ENCODE measurements at regions not wholly inside any gene's neighbourhood (a gene's known extent, or its start where the extent isn't known, plus 50 kb on each side); places are given as distances from the start of the nearest gene placed in this dataset.

DNA sequence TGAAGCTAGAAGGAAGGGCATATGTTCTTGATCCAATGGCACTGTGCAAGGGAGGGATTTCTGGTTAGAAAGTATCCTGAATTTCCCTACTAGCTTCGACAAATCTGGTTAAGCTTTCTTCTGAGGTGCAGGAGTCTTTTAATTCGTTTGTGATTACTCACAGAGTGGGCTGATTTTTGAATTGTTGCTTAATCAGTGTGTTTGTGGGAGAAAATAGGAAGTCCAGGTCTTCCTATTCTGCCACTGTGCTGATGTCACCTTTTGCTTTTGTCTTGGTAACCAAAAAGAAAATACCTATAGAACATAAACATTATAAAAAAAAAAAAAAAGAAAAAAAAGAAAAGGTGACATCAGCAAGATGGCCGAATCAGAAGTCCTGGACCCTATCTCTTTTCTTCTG lies 1008.6 kb downstream of the TSN start:
- TF ChIP-seq, protein P1, sequence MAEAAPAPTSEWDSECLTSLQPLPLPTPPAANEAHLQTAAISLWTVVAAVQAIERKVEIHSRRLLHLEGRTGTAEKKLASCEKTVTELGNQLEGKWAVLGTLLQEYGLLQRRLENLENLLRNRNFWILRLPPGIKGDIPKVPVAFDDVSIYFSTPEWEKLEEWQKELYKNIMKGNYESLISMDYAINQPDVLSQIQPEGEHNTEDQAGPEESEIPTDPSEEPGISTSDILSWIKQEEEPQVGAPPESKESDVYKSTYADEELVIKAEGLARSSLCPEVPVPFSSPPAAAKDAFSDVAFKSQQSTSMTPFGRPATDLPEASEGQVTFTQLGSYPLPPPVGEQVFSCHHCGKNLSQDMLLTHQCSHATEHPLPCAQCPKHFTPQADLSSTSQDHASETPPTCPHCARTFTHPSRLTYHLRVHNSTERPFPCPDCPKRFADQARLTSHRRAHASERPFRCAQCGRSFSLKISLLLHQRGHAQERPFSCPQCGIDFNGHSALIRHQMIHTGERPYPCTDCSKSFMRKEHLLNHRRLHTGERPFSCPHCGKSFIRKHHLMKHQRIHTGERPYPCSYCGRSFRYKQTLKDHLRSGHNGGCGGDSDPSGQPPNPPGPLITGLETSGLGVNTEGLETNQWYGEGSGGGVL (tag by site-specific recombination; IDR thresholded peaks at IDR 0.05), result no peak
- no peak for TF ChIP-seq ZNF274 (IDR thresholded peaks at IDR 0.05; ENCODE audit: low read length)
- no peak for TF ChIP-seq ZNF274 (tag by site-specific recombination; IDR thresholded peaks at IDR 0.05; ENCODE audit: borderline replicate concordance)
- no peak for TF ChIP-seq ZBTB20 (tag by site-specific recombination; IDR thresholded peaks at IDR 0.05)
- no peak for TF ChIP-seq ZNF561 (tag by site-specific recombination; IDR thresholded peaks at IDR 0.05; ENCODE audit: borderline replicate concordance)
- TF ChIP-seq ZNF560 (tag by site-specific recombination; IDR thresholded peaks at IDR 0.05; ENCODE audit: borderline replicate concordance), result no peak
- TF ChIP-seq, protein P2, sequence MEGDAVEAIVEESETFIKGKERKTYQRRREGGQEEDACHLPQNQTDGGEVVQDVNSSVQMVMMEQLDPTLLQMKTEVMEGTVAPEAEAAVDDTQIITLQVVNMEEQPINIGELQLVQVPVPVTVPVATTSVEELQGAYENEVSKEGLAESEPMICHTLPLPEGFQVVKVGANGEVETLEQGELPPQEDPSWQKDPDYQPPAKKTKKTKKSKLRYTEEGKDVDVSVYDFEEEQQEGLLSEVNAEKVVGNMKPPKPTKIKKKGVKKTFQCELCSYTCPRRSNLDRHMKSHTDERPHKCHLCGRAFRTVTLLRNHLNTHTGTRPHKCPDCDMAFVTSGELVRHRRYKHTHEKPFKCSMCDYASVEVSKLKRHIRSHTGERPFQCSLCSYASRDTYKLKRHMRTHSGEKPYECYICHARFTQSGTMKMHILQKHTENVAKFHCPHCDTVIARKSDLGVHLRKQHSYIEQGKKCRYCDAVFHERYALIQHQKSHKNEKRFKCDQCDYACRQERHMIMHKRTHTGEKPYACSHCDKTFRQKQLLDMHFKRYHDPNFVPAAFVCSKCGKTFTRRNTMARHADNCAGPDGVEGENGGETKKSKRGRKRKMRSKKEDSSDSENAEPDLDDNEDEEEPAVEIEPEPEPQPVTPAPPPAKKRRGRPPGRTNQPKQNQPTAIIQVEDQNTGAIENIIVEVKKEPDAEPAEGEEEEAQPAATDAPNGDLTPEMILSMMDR (tag by site-specific recombination; IDR thresholded peaks at IDR 0.05), result no peak
- TF ChIP-seq, protein P3, sequence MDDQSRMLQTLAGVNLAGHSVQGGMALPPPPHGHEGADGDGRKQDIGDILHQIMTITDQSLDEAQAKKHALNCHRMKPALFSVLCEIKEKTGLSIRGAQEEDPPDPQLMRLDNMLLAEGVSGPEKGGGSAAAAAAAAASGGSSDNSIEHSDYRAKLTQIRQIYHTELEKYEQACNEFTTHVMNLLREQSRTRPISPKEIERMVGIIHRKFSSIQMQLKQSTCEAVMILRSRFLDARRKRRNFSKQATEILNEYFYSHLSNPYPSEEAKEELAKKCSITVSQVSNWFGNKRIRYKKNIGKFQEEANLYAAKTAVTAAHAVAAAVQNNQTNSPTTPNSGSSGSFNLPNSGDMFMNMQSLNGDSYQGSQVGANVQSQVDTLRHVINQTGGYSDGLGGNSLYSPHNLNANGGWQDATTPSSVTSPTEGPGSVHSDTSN (CRISPR knock-in tag; IDR thresholded peaks at IDR 0.05), result no peak
- TF ChIP-seq, protein P4, sequence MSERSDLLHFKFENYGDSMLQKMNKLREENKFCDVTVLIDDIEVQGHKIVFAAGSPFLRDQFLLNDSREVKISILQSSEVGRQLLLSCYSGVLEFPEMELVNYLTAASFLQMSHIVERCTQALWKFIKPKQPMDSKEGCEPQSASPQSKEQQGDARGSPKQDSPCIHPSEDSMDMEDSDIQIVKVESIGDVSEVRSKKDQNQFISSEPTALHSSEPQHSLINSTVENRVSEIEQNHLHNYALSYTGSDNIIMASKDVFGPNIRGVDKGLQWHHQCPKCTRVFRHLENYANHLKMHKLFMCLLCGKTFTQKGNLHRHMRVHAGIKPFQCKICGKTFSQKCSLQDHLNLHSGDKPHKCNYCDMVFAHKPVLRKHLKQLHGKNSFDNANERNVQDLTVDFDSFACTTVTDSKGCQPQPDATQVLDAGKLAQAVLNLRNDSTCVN (tag by site-specific recombination; optimal IDR thresholded peaks at IDR 0.05), result no peak
- no peak for TF ChIP-seq ZNF776 (tag by site-specific recombination; IDR thresholded peaks at IDR 0.05; ENCODE audit: borderline replicate concordance)
- no peak for TF ChIP-seq ZNF292 (tag by site-specific recombination; IDR thresholded peaks at IDR 0.05; ENCODE audit: borderline replicate concordance, low read depth)
- TF ChIP-seq, protein P5, sequence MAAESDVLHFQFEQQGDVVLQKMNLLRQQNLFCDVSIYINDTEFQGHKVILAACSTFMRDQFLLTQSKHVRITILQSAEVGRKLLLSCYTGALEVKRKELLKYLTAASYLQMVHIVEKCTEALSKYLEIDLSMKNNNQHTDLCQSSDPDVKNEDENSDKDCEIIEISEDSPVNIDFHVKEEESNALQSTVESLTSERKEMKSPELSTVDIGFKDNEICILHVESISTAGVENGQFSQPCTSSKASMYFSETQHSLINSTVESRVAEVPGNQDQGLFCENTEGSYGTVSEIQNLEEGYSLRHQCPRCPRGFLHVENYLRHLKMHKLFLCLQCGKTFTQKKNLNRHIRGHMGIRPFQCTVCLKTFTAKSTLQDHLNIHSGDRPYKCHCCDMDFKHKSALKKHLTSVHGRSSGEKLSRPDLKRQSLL (tag by site-specific recombination; IDR thresholded peaks at IDR 0.05), result no peak
- TF ChIP-seq TCF7L2 (IDR thresholded peaks at IDR 0.05; ENCODE audit: borderline replicate concordance, low read depth, low read length), result no peak
- no peak for TF ChIP-seq ZNF184 (tag by site-specific recombination; IDR thresholded peaks at IDR 0.05)
- TF ChIP-seq, protein P6, sequence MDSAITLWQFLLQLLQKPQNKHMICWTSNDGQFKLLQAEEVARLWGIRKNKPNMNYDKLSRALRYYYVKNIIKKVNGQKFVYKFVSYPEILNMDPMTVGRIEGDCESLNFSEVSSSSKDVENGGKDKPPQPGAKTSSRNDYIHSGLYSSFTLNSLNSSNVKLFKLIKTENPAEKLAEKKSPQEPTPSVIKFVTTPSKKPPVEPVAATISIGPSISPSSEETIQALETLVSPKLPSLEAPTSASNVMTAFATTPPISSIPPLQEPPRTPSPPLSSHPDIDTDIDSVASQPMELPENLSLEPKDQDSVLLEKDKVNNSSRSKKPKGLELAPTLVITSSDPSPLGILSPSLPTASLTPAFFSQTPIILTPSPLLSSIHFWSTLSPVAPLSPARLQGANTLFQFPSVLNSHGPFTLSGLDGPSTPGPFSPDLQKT (IDR thresholded peaks at IDR 0.05; ENCODE audit: borderline replicate concordance, low read depth, low read length), result no peak
